GM12878 (cell line): ENCODE measurements at regions not wholly inside any gene's neighbourhood (a gene's known extent, or its start where the extent isn't known, plus 50 kb on each side); places are given as distances from the start of the nearest gene placed in this dataset.

Source experiments
- ATAC-seq: fragments of 200-7000 bp; cut with Tn5 transposase; 3 replicates; pipeline ENCODE4 v1.9.1; 2020; ENCODE audit warnings: mild to moderate bottlenecking, moderate library complexity
- BruUV-seq: library from RNA; stranded (reverse); fragments of 400-500 nt; replicated peaks from 2 replicates; lab custom pipeline; 2021; lab: Mats Ljungman, UMichigan
- CTCF ChIA-PET: fragments of 300-600 bp; sonication (Branson Sonifier 250); formaldehyde crosslinking; extraction: SDS; loops from one replicate; lab custom pipeline; 2021; ENCODE audit warnings: inconsistent platforms; lab: Yijun Ruan, JAX
- POLR2A ChIA-PET: fragments of 350-600 bp; formaldehyde crosslinking; extraction: SDS; loops from one replicate; lab custom pipeline; 2021; ENCODE audit warnings: inconsistent platforms; lab: Charles Lee
- RAD21 ChIA-PET: fragments of 300-600 bp; sonication (Branson Sonifier 250); formaldehyde crosslinking; loops from one replicate; lab custom pipeline; 2023; ENCODE audit warnings: antibody characterized with exemption; ENCODE audit not compliant: unreplicated experiment; lab: Charles Lee
- SMC1A ChIA-PET: fragments of 300-600 bp; sonication (Branson Sonifier 250); formaldehyde crosslinking; loops from one replicate; lab custom pipeline; 2023; ENCODE audit not compliant: unreplicated experiment, uncharacterized antibody; lab: Charles Lee
- DNase-seq: peaks from one replicate; pipeline ENCODE4 v3.0.0-alpha.2; 2011; ENCODE audit warnings: low read depth, low spot score
- FAIRE-seq: peaks from 3 replicates; lab custom pipeline; 2011; peaks lifted over from hg19 to GRCh38; lab: Jason Lieb, UNC
- H2AFZ ChIP-seq: 2 replicates; pipeline ENCODE4 v1.6.0; 2011; ENCODE audit warnings: low read depth, low read length, control low read depth; ENCODE audit not compliant: control insufficient read depth
- H3K27ac ChIP-seq: 2 replicates; pipeline ENCODE4 v1.5.1; 2011; ENCODE audit warnings: control low read depth; ENCODE audit not compliant: control insufficient read depth, insufficient read depth
- H3K27me3 ChIP-seq, 2 experiments: replicated peaks in 1 of 2; 2 replicates each; pipeline versions ENCODE4 v1.6.0 to v1.6.1; 2011; ENCODE audit warnings: low read length in 1 of 2; ENCODE audit not compliant: control insufficient read depth in 2 of 2, insufficient read depth in 2 of 2
- H3K36me3 ChIP-seq, 2 experiments: 2 replicates each; pipeline ENCODE4 v1.5.1; 2011; ENCODE audit warnings: low read length in 1 of 2; ENCODE audit not compliant: control insufficient read depth in 2 of 2, insufficient read depth in 2 of 2
- H3K4me1 ChIP-seq: 2 replicates; pipeline ENCODE4 v1.6.1; 2011; ENCODE audit warnings: mild to moderate bottlenecking, low read length, moderate library complexity, mixed read lengths; ENCODE audit not compliant: control insufficient read depth, insufficient read depth
- H3K4me2 ChIP-seq: 2 replicates; pipeline ENCODE4 v1.6.0; 2011; ENCODE audit warnings: control low read depth; ENCODE audit not compliant: control insufficient read depth, insufficient read depth
- H3K4me3 ChIP-seq: fragments of 200-600 bp; sonication (generic); 2 replicates; pipeline ENCODE4 v1.5.1; 2016
- H3K79me2 ChIP-seq: 2 replicates; pipeline ENCODE4 v1.6.0; 2011; ENCODE audit warnings: low read length; ENCODE audit not compliant: control insufficient read depth, insufficient read depth
- H3K9ac ChIP-seq: 2 replicates; pipeline ENCODE4 v1.8.0; 2011; ENCODE audit warnings: low read length, control low read depth, mixed read lengths; ENCODE audit not compliant: control insufficient read depth, insufficient read depth
- H3K9me3 ChIP-seq: replicated peaks from 3 replicates; pipeline ENCODE4 v1.5.1; 2011; ENCODE audit warnings: mild to moderate bottlenecking, low read length; ENCODE audit not compliant: control insufficient read depth, insufficient read depth
- H4K20me1 ChIP-seq: 2 replicates; pipeline ENCODE4 v1.6.0; 2011; ENCODE audit not compliant: control insufficient read depth, insufficient read depth
- ATF7 ChIP-seq: fragments of 450-650 bp; IDR thresholded peaks from 2 replicates; pipeline ENCODE4 v1.6.1; 2016; ENCODE audit warnings: low read depth, mild to moderate bottlenecking
- BCL3 ChIP-seq: IDR thresholded peaks from 2 replicates; pipeline ENCODE4 v1.6.1; 2011; ENCODE audit warnings: borderline replicate concordance, low read depth, mild to moderate bottlenecking, moderate library complexity, low read length; ENCODE audit not compliant: insufficient read depth, poor library complexity, severe bottlenecking
- BRCA1 ChIP-seq: IDR thresholded peaks from 2 replicates; pipeline ENCODE4 v1.6.1; 2011; ENCODE audit warnings: low read depth, low read length, improper control_type of control experiment
- CBFB ChIP-seq: IDR thresholded peaks from 2 replicates; pipeline ENCODE4 v1.6.1; 2016; ENCODE audit warnings: antibody characterized with exemption, low read depth
- CEBPB ChIP-seq, 2 experiments: fragments of 150-350 bp in 1 of 2; IDR thresholded peaks; 2 replicates each; pipeline ENCODE4 v1.6.1; 2012 to 2014; ENCODE audit warnings: low read depth in 2 of 2, low read length in 2 of 2, borderline replicate concordance in 1 of 2, inconsistent platforms in 1 of 2
- FOXK2 ChIP-seq: fragments of 450-650 bp; IDR thresholded peaks from 2 replicates; pipeline ENCODE4 v1.6.1; 2017; ENCODE audit warnings: mild to moderate bottlenecking, moderate library complexity
- JUNB ChIP-seq: IDR thresholded peaks from 2 replicates; pipeline ENCODE4 v1.6.1; 2016; ENCODE audit warnings: antibody characterized with exemption, mild to moderate bottlenecking
- MTA3 ChIP-seq: IDR thresholded peaks from 2 replicates; pipeline ENCODE4 v1.6.1; 2012; ENCODE audit warnings: low read length, inconsistent platforms, borderline replicate concordance
- NFXL1 ChIP-seq: fragments of 450-650 bp; IDR thresholded peaks from 2 replicates; pipeline ENCODE4 v1.6.1; 2017; ENCODE audit warnings: antibody characterized with exemption, mild to moderate bottlenecking, borderline replicate concordance
- NR2F1 ChIP-seq: fragments of 450-650 bp; conservative IDR thresholded peaks from 2 replicates; pipeline ENCODE4 v1.6.1; 2017; ENCODE audit warnings: mild to moderate bottlenecking
- RELB ChIP-seq: fragments of 450-650 bp; IDR thresholded peaks from 2 replicates; pipeline ENCODE4 v1.6.1; 2017; ENCODE audit warnings: low read depth, mild to moderate bottlenecking, moderate library complexity
- SMAD5 ChIP-seq: IDR thresholded peaks from 2 replicates; pipeline ENCODE4 v1.6.1; 2016; ENCODE audit warnings: antibody characterized with exemption, low read depth
- SPI1 ChIP-seq: IDR thresholded peaks from 2 replicates; pipeline ENCODE4 v1.6.1; 2011; ENCODE audit warnings: low read depth, mild to moderate bottlenecking, low read length, moderate library complexity, borderline replicate concordance; ENCODE audit not compliant: insufficient read depth
- STAT3 ChIP-seq: IDR thresholded peaks from 2 replicates; pipeline ENCODE4 v1.6.1; 2011; ENCODE audit warnings: low read depth, low read length, improper control_type of control experiment
- SUPT20H ChIP-seq: IDR thresholded peaks from 2 replicates; pipeline ENCODE4 v1.6.1; 2011; ENCODE audit warnings: low read depth, mild to moderate bottlenecking, low read length, moderate library complexity, borderline replicate concordance; ENCODE audit not compliant: control insufficient read depth
- TARDBP ChIP-seq: IDR thresholded peaks from 2 replicates; pipeline ENCODE4 v1.6.1; 2016; ENCODE audit warnings: borderline replicate concordance
- ZNF24 ChIP-seq: fragments of 450-650 bp; IDR thresholded peaks from 2 replicates; pipeline ENCODE4 v1.6.1; 2017; ENCODE audit warnings: antibody characterized with exemption, mild to moderate bottlenecking
- WGBS: methylation state at CpG from one replicate; pipeline ENCODE4 v1.1.6; 2016; ENCODE audit warnings: low lambda C conversion rate; ENCODE audit not compliant: insufficient replicate concordance, insufficient coverage; ENCODE audit errors: missing lambda C conversion rate; 5-methylcytosine and 5-hydroxymethylcytosine counted together
- in situ Hi-C: fragments of 300-500 bp; cut with MboI; formaldehyde crosslinking; loops from 9 replicates; pipeline ENCODE4 v1.14.3; 2018; ENCODE audit warnings: mixed read lengths
- intact Hi-C: fragments of 100-400 bp; cut with micrococcal nuclease; formaldehyde crosslinking; loops from one replicate; pipeline ENCODE4 v1.14.2; 2022; ENCODE audit not compliant: unreplicated experiment

GRCh38 chr3:124353691-124354090 lies 361.8 kb upstream of the ROPN1 start:
- FAIRE-seq, result no peak
- in situ Hi-C loops, result no loop called here
- H4K20me1 ChIP-seq, result no peaks in the 10 kb centered on the region
- no peak for ATAC-seq
- no peak for DNase-seq
- no peak overlapping the region for H3K4me2 ChIP-seq
- no peak overlapping the region for H3K4me3 ChIP-seq
- H3K9ac ChIP-seq, result no peak overlapping the region
- no peak overlapping the region for H2AFZ ChIP-seq
- no peaks in the 10 kb centered on the region for H3K9me3 ChIP-seq
- H3K4me1 ChIP-seq, result no peaks in the 10 kb centered on the region
- no peaks in the 10 kb centered on the region for H3K36me3 ChIP-seq
- H3K79me2 ChIP-seq, result no peaks in the 10 kb centered on the region
- no peak overlapping the region for H3K27ac ChIP-seq
- CTCF ChIA-PET, result interaction anchor here (0.7 to 8.7 kb wide), 7 partner anchors 11 to 207 kb away, joined by 3 to 138 read pairs (median 3); no protein-coding TSS in a partner anchor
- TF ChIP-seq TARDBP (no peak), SUPT20H (no peak), BCL3 (no peak), ATF7 (no peak)
- TF ChIP-seq, all 136 proteins: peak for 0
- 7% methylated on average over 2 of the region's 2 CpGs for WGBS
- no TSS peak for BruUV-seq
- H3K27me3 ChIP-seq, result no peaks in the 10 kb centered on the region
- POLR2A ChIA-PET, result no interaction called here
- intact Hi-C loops, result no loop called here
- RAD21 ChIA-PET, result interaction anchor here (1.4 kb wide), 1 partner anchor 115 kb away, joined by 4 read pairs; no protein-coding TSS in a partner anchor
- SMC1A ChIA-PET, result interaction anchor here (0.8 to 5.4 kb wide), 4 partner anchors 112 to 492 kb away, joined by 4 to 28 read pairs (median 12); no protein-coding TSS in a partner anchor

- Histone ChIP-seq H3K9ac (no peak overlapping the region), H3K27ac (no peak overlapping the region), H4K20me1 (no peaks in the 10 kb centered on the region), H3K79me2 (no peaks in the 10 kb centered on the region), H3K9me3 (no peaks in the 10 kb centered on the region), H3K4me2 (no peak overlapping the region), H2AFZ (no peak overlapping the region), H3K4me3 (no peak overlapping the region), H3K27me3 (no peaks in the 10 kb centered on the region; a peak in 1 of 4 replicates), H3K36me3 (no peaks in the 10 kb centered on the region), H3K4me1 (no peaks in the 10 kb centered on the region)
- in situ Hi-C loops (no loop called here), intact Hi-C loops (no loop called here)
- ATAC-seq (no peak), DNase-seq (no peak), FAIRE-seq (no peak)
- POLR2A ChIA-PET, result no interaction called here
- SMC1A ChIA-PET, result interaction anchor here (0.8 to 5.4 kb wide), 3 partner anchors 111 to 492 kb away, joined by 4 to 28 read pairs (median 21); no protein-coding TSS in a partner anchor
- CTCF ChIA-PET, result interaction anchor here (0.9 to 8.7 kb wide), 5 partner anchors 27 to 206 kb away, joined by 3 to 138 read pairs (median 3); no protein-coding TSS in a partner anchor
- no TSS peak for BruUV-seq
- 0% methylated on average over 2 of the region's 2 CpGs for WGBS
- RAD21 ChIA-PET, result no interaction called here
- TF ChIP-seq JUNB, result no peak
- no peak for TF ChIP-seq MTA3
- no peak for TF ChIP-seq FOXK2
- no peak for TF ChIP-seq NR2F1
- TF ChIP-seq SMAD5, result no peak
- no peak for TF ChIP-seq CEBPB (IDR thresholded peaks at IDR 0.05; ENCODE audit: borderline replicate concordance in 1 of 2, low read depth in 2 of 2, low read length in 2 of 2)
- no peak for TF ChIP-seq RELB
- TF ChIP-seq SPI1, result no peak
- TF ChIP-seq NFXL1, result no peak
- no peak for TF ChIP-seq BRCA1
- no peak for TF ChIP-seq ZNF24
- no peak for TF ChIP-seq STAT3
- no peak for TF ChIP-seq CBFB
Measured at GRCh38 chr3:124354150-124354549, 362.2 kb upstream of the ROPN1 start.
